Sciatic nerve (tissue), 2 donors: ENCODE measurements at regions not wholly inside any gene's neighbourhood (a gene's known extent, or its start where the extent isn't known, plus 50 kb on each side); places are given as distances from the start of the nearest gene placed in this dataset.
"Not testable (repeated sequence)": the region's sequence is repeated elsewhere in the genome, so short reads cannot be mapped to it uniquely, and the experiment has no call there.

Experiments used
- ATAC-seq: fragments of 200-7000 bp; cut with Tn5 transposase; one replicate; pipeline ENCODE4 v1.9.1; 2020; ENCODE audit warnings: mild to moderate bottlenecking, moderate library complexity
- DNase-seq: peaks from one replicate; pipeline ENCODE4 v3.0.0-alpha.2; 2020; ENCODE audit warnings: low spot score
- intact Hi-C: fragments of 100-400 bp; cut with DNase I; formaldehyde crosslinking; loops from one replicate; pipeline ENCODE4 v1.14.2; 2022
- donor health status: DM: no; HTN: no; CAD: no.
- donor health status: DM: no; HTN: no; CAD: no.

GRCh38 chr14:48714366-48714765, 871.8 kb downstream of the RPS29 start:
- intact Hi-C loops = no loop called here
- DNase-seq (no peak), ATAC-seq (no peak)

GRCh38 chr14:48710133-48710532, 876.0 kb downstream of the RPS29 start:
- ATAC-seq (no peak), DNase-seq (no peak)
- intact Hi-C loops = no loop called here

- no peak for DNase-seq
- intact Hi-C loops = no loop called here
- ATAC-seq = no peak
These were observed 876.8 kb downstream of the RPS29 start for GRCh38 chr14:48709277-48709785.

GRCh38 chr14:48704639-48705038, 881.5 kb downstream of the RPS29 start:
- ATAC-seq = no peak
- intact Hi-C loops = no loop called here
- no peak for DNase-seq

- ATAC-seq = no peak
- no peak for DNase-seq
- intact Hi-C loops = no loop called here
These were observed 882.3 kb downstream of the RPS29 start for GRCh38 chr14:48703728-48704467.

- ATAC-seq, DNase-seq, intact Hi-C loops: not testable (repeated sequence)
These were observed 888.8 kb downstream of the RPS29 start for GRCh38 chr14:48697362-48697761.

- intact Hi-C loops = no loop called here
- no peak for ATAC-seq
- DNase-seq = no peak
These were observed 892.4 kb downstream of the RPS29 start for GRCh38 chr14:48693793-48694192.

- intact Hi-C loops = no loop called here
- ATAC-seq = no peak
- no peak for DNase-seq
These were observed 895.8 kb downstream of the RPS29 start for GRCh38 chr14:48690349-48690748.

- intact Hi-C loops = no loop called here
- no peak for ATAC-seq
- DNase-seq = no peak
These were observed 899.5 kb downstream of the RPS29 start for GRCh38 chr14:48686650-48687049.

GRCh38 chr14:48672506-48672905, 913.7 kb downstream of the RPS29 start:
- ATAC-seq = no peak
- DNase-seq = no peak
- intact Hi-C loops = no loop called here

GRCh38 chr14:48670939-48671338, 915.2 kb downstream of the RPS29 start:
- ATAC-seq (no peak), DNase-seq (no peak)

GRCh38 chr14:48665077-48665784, 920.9 kb downstream of the RPS29 start:
- no peak for DNase-seq
- no peak for ATAC-seq
- intact Hi-C loops = no loop called here

More at GRCh38 chr14:48670939-48671338, 915.2 kb downstream of the RPS29 start:
- intact Hi-C loops = no loop called here

GRCh38 chr14:48643241-48643640, 942.9 kb downstream of the RPS29 start:
- no peak for DNase-seq
- no peak for ATAC-seq
- intact Hi-C loops = no loop called here

- DNase-seq (no peak), ATAC-seq (no peak)
- intact Hi-C loops = no loop called here
These were observed 953.5 kb upstream of the MDGA2 start for GRCh38 chr14:48628870-48629269.

GRCh38 chr14:48622980-48623379, 947.6 kb upstream of the MDGA2 start:
- DNase-seq = no peak
- intact Hi-C loops = no loop called here
- no peak for ATAC-seq

- ATAC-seq (no peak), DNase-seq (no peak)
- intact Hi-C loops = no loop called here
These were observed 942.7 kb upstream of the MDGA2 start for GRCh38 chr14:48618057-48618456.

GRCh38 chr14:48616931-48617330, 941.5 kb upstream of the MDGA2 start:
- no peak for DNase-seq
- ATAC-seq = no peak
- intact Hi-C loops = no loop called here

GRCh38 chr14:48615618-48616017, 940.2 kb upstream of the MDGA2 start:
- intact Hi-C loops = no loop called here
- ATAC-seq (no peak), DNase-seq (no peak)

- intact Hi-C loops = no loop called here
- ATAC-seq = no peak
- DNase-seq = no peak
These were observed 938.6 kb upstream of the MDGA2 start for GRCh38 chr14:48614003-48614402.

GRCh38 chr14:48606960-48607359, 931.6 kb upstream of the MDGA2 start:
- DNase-seq, ATAC-seq, intact Hi-C loops: not testable (repeated sequence)
